ENCODE measurements at regions not wholly inside any gene's neighbourhood (a gene's known extent, or its start where the extent isn't known, plus 50 kb on each side); places are given as distances from the start of the nearest gene placed in this dataset.

DNA sequence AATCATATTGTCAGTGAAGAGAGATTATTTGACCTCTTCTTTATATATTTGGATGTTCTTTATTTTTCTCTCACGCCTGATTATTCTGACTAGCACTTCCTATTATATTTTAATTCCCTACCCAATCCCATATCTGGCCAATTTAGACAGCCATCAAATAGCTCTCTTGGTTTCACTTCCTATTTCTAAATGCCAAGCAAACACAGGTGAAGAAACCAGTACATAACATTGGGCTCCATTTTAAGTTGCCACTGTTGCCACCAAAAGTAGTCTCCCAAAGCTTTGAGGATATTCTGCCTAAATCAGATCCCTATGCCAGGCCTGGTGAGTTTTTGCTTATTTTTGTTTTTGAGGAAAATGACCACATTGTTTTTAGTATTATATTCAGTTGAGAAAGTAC, 547.0 kb downstream of the MBD2 start:
- no peak for TF ChIP-seq EZH2 (IDR thresholded peaks at IDR 0.05; ENCODE audit: low read length, missing control alignments)
- no peak for TF ChIP-seq CTCF (conservative IDR thresholded peaks at IDR 0.05 in 1 of 2, IDR thresholded peaks at IDR 0.05 in 1 of 2; ENCODE audit: low read depth in 1 of 2, low read length in 2 of 2)

Data from fibroblast of lung (primary cell).